ENCODE measurements at regions not wholly inside any gene's neighbourhood (a gene's known extent, or its start where the extent isn't known, plus 50 kb on each side); places are given as distances from the start of the nearest gene placed in this dataset.
"Not testable (repeated sequence)": the region's sequence is repeated elsewhere in the genome, so short reads cannot be mapped to it uniquely, and the experiment has no call there.

DNA sequence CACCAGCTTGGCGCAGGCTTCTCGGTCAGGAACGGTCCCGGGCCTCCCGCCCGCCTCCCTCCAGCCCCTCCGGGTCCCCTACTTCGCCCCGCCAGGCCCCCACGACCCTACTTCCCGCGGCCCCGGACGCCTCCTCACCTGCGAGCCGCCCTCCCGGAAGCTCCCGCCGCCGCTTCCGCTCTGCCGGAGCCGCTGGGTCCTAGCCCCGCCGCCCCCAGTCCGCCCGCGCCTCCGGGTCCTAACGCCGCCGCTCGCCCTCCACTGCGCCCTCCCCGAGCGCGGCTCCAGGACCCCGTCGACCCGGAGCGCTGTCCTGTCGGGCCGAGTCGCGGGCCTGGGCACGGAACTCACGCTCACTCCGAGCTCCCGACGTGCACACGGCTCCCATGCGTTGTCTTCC, 422.3 kb downstream of the OR4F29 start:
- H2AFZ ChIP-seq (ENCODE audit: low read depth, low read length, poor library complexity, severe bottlenecking); H3K4me3 ChIP-seq (replicated peaks in 1 of 2; ENCODE audit: low read depth in 1 of 2, low read length in 2 of 2); intact Hi-C loops (cut with micrococcal nuclease); H3K36me3 ChIP-seq (ENCODE audit: control insufficient read depth in 1 of 2, insufficient read depth in 2 of 2, low read length in 2 of 2); ATAC-seq; H4K20me1 ChIP-seq (ENCODE audit: insufficient read depth); H3K27ac ChIP-seq (ENCODE audit: low read depth, low read length); H3K4me2 ChIP-seq (ENCODE audit: low read length); H3K27me3 ChIP-seq (ENCODE audit: insufficient read depth, low read length); H3K9me2 ChIP-seq (ENCODE audit: insufficient read depth); POLR2A ChIA-PET; CTCF ChIA-PET; BruUV-seq (replicated peaks); H3K9ac ChIP-seq (ENCODE audit: low read length); H3K9me3 ChIP-seq (ENCODE audit: control insufficient read depth in 1 of 2, insufficient read depth in 1 of 2, low read depth in 1 of 2, low read length in 2 of 2); H3K79me2 ChIP-seq (ENCODE audit: insufficient read depth, low read length); H3K4me1 ChIP-seq (ENCODE audit: control insufficient read depth in 1 of 2, insufficient read depth in 2 of 2, low read length in 2 of 2); DNase-seq (ENCODE audit: low read depth, low spot score); RAD21 ChIA-PET (ENCODE audit: low non-redundant PET in 1 of 2, low total read pairs in 2 of 2, uncharacterized antibody in 2 of 2, unreplicated experiment in 2 of 2): not testable (repeated sequence)

DNA sequence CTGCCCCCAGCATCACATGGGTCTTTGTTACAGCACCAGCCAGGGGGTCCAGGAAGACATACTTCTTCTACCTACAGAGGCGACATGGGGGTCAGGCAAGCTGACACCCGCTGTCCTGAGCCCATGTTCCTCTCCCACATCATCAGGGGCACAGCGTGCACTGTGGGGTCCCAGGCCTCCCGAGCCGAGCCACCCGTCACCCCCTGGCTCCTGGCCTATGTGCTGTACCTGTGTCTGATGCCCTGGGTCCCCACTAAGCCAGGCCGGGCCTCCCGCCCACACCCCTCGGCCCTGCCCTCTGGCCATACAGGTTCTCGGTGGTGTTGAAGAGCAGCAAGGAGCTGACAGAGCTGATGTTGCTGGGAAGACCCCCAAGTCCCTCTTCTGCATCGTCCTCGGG, 434.2 kb downstream of the OR4F29 start:
- TSS peak; percentile 14 for BruUV-seq (replicated peaks)
- CTCF ChIA-PET; intact Hi-C loops (cut with micrococcal nuclease); H3K27ac ChIP-seq (ENCODE audit: low read depth, low read length); H3K9me2 ChIP-seq (ENCODE audit: insufficient read depth); ATAC-seq; H3K9ac ChIP-seq (ENCODE audit: low read length); H3K4me1 ChIP-seq (ENCODE audit: control insufficient read depth in 1 of 2, insufficient read depth in 2 of 2, low read length in 2 of 2); H3K79me2 ChIP-seq (ENCODE audit: insufficient read depth, low read length); H4K20me1 ChIP-seq (ENCODE audit: insufficient read depth); H3K4me2 ChIP-seq (ENCODE audit: low read length); H3K36me3 ChIP-seq (ENCODE audit: control insufficient read depth in 1 of 2, insufficient read depth in 2 of 2, low read length in 2 of 2); H3K4me3 ChIP-seq (replicated peaks in 1 of 2; ENCODE audit: low read depth in 1 of 2, low read length in 2 of 2); RAD21 ChIA-PET (ENCODE audit: low non-redundant PET in 1 of 2, low total read pairs in 2 of 2, uncharacterized antibody in 2 of 2, unreplicated experiment in 2 of 2); H2AFZ ChIP-seq (ENCODE audit: low read depth, low read length, poor library complexity, severe bottlenecking); DNase-seq (ENCODE audit: low read depth, low spot score); H3K27me3 ChIP-seq (ENCODE audit: insufficient read depth, low read length); H3K9me3 ChIP-seq (ENCODE audit: control insufficient read depth in 1 of 2, insufficient read depth in 1 of 2, low read depth in 1 of 2, low read length in 2 of 2); POLR2A ChIA-PET: not testable (repeated sequence)

DNA sequence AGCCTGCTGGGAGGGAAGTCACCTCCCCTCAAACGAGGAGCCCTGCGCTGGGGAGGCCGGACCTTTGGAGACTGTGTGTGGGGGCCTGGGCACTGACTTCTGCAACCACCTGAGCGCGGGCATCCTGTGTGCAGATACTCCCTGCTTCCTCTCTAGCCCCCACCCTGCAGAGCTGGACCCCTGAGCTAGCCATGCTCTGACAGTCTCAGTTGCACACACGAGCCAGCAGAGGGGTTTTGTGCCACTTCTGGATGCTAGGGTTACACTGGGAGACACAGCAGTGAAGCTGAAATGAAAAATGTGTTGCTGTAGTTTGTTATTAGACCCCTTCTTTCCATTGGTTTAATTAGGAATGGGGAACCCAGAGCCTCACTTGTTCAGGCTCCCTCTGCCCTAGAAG, 435.5 kb downstream of the OR4F29 start:
- H4K20me1 ChIP-seq (ENCODE audit: insufficient read depth); H2AFZ ChIP-seq (ENCODE audit: low read depth, low read length, poor library complexity, severe bottlenecking); H3K9me3 ChIP-seq (ENCODE audit: control insufficient read depth in 1 of 2, insufficient read depth in 1 of 2, low read depth in 1 of 2, low read length in 2 of 2); H3K27me3 ChIP-seq (ENCODE audit: insufficient read depth, low read length); H3K36me3 ChIP-seq (ENCODE audit: control insufficient read depth in 1 of 2, insufficient read depth in 2 of 2, low read length in 2 of 2); intact Hi-C loops (cut with micrococcal nuclease); H3K27ac ChIP-seq (ENCODE audit: low read depth, low read length); H3K4me3 ChIP-seq (replicated peaks in 1 of 2; ENCODE audit: low read depth in 1 of 2, low read length in 2 of 2); H3K9ac ChIP-seq (ENCODE audit: low read length); RAD21 ChIA-PET (ENCODE audit: low non-redundant PET in 1 of 2, low total read pairs in 2 of 2, uncharacterized antibody in 2 of 2, unreplicated experiment in 2 of 2); CTCF ChIA-PET; ATAC-seq; H3K4me1 ChIP-seq (ENCODE audit: control insufficient read depth in 1 of 2, insufficient read depth in 2 of 2, low read length in 2 of 2); H3K4me2 ChIP-seq (ENCODE audit: low read length); H3K9me2 ChIP-seq (ENCODE audit: insufficient read depth); H3K79me2 ChIP-seq (ENCODE audit: insufficient read depth, low read length); BruUV-seq (replicated peaks); DNase-seq (ENCODE audit: low read depth, low spot score); POLR2A ChIA-PET: not testable (repeated sequence)

DNA sequence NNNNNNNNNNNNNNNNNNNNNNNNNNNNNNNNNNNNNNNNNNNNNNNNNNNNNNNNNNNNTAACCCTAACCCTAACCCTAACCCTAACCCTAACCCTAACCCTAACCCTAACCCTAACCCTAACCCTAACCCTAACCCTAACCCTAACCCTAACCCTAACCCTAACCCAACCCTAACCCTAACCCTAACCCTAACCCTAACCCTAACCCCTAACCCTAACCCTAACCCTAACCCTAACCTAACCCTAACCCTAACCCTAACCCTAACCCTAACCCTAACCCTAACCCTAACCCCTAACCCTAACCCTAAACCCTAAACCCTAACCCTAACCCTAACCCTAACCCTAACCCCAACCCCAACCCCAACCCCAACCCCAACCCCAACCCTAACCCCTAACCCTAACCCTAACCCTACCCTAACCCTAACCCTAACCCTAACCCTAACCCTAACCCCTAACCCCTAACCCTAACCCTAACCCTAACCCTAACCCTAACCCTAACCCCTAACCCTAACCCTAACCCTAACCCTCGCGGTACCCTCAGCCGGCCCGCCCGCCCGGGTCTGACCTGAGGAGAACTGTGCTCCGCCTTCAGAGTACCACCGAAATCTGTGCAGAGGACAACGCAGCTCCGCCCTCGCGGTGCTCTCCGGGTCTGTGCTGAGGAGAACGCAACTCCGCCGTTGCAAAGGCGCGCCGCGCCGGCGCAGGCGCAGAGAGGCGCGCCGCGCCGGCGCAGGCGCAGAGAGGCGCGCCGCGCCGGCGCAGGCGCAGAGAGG, 441.3 kb downstream of the OR4F29 start:
- POLR2A ChIA-PET; H3K4me3 ChIP-seq (replicated peaks in 1 of 2; ENCODE audit: low read depth in 1 of 2, low read length in 2 of 2): not testable (repeated sequence)
- ATAC-seq = peak; percentile 47

More for the DNA sequence above, 441.3 kb downstream of the OR4F29 start:
- H3K27me3 ChIP-seq (ENCODE audit: insufficient read depth, low read length); RAD21 ChIA-PET (ENCODE audit: low non-redundant PET in 1 of 2, low total read pairs in 2 of 2, uncharacterized antibody in 2 of 2, unreplicated experiment in 2 of 2); intact Hi-C loops (cut with micrococcal nuclease); H2AFZ ChIP-seq (ENCODE audit: low read depth, low read length, poor library complexity, severe bottlenecking); H3K9me2 ChIP-seq (ENCODE audit: insufficient read depth); DNase-seq (ENCODE audit: low read depth, low spot score); CTCF ChIA-PET; H3K27ac ChIP-seq (ENCODE audit: low read depth, low read length); H3K4me1 ChIP-seq (ENCODE audit: control insufficient read depth in 1 of 2, insufficient read depth in 2 of 2, low read length in 2 of 2); H3K9me3 ChIP-seq (ENCODE audit: control insufficient read depth in 1 of 2, insufficient read depth in 1 of 2, low read depth in 1 of 2, low read length in 2 of 2); H4K20me1 ChIP-seq (ENCODE audit: insufficient read depth); H3K4me2 ChIP-seq (ENCODE audit: low read length); H3K79me2 ChIP-seq (ENCODE audit: insufficient read depth, low read length); H3K36me3 ChIP-seq (ENCODE audit: control insufficient read depth in 1 of 2, insufficient read depth in 2 of 2, low read length in 2 of 2); H3K9ac ChIP-seq (ENCODE audit: low read length); BruUV-seq (replicated peaks): not testable (repeated sequence)

Measured in HCT116 (cell line).